HG02759 (cell line): ENCODE measurements at regions not wholly inside any gene's neighbourhood (a gene's known extent, or its start where the extent isn't known, plus 50 kb on each side); places are given as distances from the start of the nearest gene placed in this dataset.

Experiments
- ATAC-seq: cut with Tn5 transposase; IDR thresholded peaks from one replicate; pipeline ENCODE4 v1.9.1; 2021; ENCODE audit warnings: mild to moderate bottlenecking, moderate library complexity; ENCODE audit not compliant: unreplicated experiment

DNA sequence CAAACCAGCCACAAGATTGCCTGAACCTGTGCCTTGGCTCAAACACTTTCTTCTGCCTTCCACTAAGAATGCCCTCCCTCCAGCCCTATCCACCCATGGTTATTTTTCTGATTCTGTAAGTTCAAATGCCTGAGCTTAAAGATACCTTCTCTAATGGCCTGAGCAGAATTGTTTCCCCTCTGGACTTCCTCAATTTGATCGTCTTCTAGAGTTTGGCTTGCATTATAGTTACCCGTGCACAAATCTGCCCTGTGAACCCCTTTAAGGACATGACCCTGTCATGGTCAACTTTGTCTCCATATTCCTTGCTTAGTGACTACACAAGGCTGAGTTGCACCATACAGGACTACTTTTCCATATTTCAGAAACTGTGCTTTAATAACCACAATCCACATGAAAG, 481.0 kb downstream of the FOXO1 start:
- no peak for ATAC-seq

DNA sequence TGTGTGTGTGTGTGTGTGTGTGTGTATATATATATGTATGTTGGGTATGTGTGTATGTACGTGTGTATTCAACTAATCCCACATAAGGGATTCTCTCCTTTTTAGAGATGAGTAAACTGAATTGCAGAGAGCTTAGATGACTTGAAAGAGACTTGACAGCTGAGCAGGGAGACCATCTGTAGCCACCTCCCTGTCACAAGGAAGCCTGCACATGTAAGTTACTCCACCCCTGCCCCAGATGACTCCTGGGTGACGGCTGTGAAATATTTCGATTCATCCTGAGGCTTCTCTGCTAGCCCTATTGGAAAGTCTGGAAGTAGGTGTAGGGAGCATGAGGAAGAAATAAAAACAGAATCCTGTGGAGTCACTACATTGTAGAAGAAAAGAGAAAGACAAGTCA, 480.4 kb downstream of the FOXO1 start:
- ATAC-seq = no peak

DNA sequence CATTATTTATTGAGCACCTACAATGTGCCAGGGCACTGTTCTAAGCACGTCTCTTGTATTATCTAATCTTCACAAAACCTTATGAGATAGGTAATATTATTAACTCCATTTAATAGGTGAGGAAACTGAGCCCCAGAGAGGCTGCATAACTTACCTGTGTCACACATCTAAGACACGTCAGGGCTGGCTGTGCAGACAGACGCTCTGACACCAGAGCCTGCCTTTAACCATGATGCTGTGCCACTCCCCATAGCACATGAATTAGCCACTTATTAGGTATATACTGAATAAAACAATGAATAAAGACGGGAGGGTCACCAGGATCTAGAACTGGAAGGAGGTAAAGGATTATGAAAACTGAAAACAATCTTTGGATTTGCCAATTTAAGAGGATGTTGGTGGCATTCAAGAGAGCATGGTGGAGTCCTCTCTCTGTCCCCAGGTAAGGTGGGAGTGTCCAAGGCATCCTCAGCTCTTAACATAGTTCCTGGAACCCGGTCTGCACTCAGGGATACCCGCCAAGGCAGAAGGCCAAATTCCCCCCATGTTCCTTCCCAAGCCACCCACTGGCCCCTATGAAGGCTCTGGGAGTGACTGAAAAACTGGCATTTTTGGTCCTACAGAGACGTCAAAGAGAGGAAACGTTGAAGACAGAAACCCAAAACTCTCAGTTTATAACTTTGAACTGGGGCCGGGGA, 479.7 kb downstream of the FOXO1 start:
- ATAC-seq = no peak

DNA sequence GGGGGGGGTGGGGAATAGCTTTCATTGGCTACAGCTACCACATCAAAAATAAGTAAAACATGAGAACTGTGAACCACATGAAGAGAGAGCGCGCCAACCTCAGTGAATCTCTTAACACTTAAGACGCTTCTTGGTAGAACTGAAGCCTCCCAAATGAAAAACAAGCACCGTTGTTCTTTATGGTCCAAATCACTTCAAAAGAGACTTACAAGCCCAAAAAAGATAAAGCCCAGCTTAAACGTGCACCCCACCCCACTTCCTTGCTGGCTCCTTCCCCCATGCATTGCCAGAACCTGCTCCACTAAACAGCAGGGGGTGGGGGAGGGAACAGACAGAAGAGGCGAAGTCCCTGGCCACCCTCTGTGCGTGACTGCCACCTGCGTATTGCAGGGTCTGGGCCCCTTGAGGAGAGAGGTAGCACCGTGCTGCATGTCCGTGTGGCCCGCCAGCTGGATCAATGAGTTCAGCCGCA, 479.1 kb downstream of the FOXO1 start:
- no peak for ATAC-seq

DNA sequence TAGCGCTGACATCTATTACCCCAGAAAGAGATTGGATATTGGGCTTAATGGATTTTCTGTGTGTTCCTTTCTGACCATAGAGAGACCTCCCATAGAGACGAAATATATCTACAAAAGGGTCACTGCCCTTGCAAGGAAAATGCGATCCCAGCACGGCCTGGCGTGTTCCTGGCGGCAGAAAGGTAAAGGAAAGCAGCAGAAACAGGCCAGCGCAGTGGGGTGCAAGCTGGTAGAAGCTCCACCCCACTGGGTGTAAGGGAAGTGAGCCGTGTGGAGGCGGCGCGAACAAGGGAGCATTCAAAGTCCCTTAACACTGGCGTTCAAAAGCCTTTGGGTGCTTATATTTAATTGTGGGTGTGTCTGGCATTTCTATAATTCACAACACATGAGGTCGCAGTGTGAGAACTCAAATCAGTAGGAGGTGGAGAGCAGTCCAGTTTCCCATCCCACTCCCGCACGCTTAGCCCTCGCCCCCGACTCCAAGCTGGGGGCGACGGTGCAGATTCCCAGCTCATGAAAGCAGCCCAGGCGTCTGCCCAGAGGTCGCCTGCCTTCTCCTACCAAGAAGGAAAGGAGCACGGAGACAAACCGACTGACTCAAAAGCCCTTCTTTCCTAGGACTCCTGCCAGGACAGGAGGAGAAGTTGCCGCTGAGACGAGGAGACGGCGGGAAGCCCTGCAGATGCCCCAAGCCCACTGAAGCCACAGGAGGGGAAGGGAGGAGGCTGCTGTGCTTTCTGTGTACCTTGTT, 478.4 kb downstream of the FOXO1 start:
- no peak for ATAC-seq

DNA sequence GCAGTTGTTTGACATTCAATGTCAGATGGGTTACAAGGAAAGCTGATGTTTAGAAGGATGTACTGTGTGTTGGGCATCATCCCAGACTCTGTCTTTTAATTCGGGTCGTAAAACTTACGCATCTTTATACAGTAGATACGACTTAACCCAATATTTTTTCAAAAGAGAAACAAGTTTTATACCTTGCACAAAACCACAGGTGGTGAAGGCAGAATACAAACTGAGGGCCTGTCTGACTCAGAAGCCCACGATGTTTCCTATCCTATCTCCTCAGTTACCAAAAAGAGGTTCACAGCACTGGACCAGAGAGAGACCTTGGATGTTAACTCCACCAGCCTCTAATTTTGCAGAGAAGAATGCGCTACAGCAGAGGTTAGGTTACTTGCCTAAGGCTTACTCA, 477.0 kb downstream of the FOXO1 start:
- no peak for ATAC-seq

DNA sequence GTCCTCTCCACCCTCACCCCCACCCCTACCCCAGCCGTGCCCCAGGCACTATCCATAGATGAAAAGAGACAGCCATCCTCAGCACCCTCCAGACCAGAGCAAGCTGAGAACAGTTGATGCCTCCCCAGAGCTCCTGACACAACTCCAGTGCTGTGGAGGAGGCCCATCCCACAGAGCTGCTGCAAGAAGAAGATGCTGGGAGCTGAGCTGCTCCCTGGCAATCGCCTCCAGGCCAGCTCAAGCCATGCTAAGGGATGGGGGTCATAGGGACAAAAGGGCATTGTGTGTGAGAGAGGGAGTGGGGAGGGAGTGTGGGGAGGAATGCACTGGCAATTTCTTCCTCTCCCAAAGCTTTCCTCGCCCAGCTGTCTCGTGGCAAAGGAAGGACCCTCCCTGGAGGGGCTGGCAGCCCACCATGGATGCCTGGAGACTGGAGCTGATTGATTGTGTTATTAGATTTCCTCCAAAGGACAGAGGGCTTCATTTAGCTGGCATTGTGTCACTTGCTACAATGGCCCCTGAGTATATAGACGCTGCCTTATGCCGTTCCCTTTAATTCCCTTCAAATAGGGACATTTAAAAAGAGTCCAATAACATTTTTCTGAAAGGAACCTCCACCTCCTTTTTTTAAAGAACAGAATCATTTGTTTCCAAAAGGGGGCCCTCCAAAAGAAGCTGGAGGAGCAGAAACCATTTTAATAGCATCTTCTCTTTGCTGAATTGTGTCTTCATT, 476.4 kb downstream of the FOXO1 start:
- ATAC-seq = no peak

DNA sequence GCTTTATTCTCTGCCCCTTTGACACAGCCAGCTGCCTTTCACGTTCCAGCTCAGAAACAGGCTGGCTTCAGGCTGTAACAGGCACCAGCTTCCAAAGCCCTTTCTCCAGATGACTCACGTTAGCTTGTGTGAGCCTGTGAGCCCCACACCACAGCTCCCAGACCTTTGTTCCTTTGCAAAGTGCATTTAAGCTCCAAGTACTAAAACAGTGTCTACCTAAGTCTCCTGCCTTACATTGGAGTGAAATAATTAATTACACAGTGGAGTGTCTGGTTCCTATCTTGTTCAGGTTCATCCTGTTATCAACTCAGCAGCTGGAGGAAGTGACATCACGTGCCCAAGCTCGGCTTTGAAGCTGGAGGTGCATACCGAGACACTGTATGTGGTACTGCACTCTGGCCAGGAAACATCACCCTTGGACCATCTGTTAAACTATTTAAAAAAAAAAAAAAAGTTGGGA, 475.8 kb downstream of the FOXO1 start:
- ATAC-seq = no peak

DNA sequence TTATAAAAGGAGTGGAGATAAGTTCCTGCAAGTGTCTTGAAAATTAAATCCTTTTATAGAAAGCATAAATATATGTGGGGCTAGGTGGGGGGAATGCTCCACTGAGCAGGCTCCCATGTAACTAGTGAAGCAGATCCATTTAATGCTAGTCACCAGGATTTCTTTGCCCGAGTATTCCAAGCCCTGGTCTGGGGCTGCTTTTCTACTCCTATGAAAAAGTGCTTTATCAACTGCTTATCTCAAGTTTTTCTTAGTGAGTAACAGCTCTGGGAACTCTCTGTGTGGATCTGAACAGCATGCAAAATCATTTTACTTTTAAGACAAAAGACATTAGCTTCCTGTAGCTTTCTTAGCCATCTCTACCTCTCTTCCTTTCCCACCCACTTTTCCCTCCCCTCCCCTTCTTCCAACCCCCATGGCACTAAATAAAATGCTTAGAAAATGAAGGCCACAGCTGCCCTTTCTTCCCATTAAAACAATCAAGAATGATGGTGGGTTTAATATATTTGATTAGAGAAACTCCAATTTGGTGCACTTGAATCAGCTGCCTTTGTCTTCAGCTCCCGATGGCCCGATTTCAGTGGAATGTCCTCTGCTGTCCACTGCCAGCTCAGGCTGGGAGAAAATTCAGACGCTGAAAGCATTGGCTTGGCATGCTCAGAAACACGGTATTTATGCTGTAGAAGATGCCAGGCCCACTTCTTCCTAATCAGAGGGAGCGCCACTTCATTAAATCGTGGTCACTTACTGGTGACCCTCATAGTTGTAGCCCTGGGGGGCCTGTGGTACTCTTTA, 475.1 kb downstream of the FOXO1 start:
- no peak for ATAC-seq

DNA sequence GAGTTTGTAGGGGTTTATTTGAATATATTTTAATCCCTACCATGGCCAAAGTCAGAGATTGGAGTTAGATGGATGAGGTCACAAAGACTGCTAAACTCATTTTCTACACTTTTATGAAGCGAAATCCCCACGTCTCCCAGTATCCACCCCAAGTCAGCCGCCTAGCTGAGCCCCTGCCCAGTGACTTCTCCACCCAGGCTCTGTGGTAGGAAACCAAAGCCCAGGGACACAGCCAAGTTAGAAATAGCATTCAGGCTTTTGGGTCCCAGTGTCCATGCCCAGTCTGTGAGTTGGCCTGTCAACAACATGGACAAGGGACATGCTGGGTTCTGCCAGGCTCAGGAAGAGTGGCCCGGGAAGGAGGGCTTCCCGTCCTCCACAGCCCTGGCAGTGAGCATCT, 474.0 kb downstream of the FOXO1 start:
- no peak for ATAC-seq

DNA sequence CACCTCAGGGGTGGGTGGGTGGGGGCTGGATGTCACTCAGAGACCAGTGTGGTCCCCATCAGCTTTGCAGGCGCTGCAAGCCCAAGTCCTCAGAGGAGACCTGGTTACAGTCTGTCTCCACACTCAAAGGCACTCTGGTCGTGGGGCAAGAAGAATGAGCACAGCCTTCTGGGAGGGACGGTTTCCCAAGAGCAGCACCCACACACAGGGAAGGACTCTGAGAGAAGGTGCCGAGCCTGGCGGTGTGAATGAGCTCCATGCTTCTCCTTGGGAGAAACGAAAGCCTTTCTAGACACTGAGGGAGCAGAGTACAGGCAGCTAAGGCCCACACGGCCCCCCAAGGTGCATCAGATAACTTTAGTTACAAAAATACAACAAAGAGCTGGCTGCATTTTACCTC, 473.6 kb downstream of the FOXO1 start:
- ATAC-seq = no peak

DNA sequence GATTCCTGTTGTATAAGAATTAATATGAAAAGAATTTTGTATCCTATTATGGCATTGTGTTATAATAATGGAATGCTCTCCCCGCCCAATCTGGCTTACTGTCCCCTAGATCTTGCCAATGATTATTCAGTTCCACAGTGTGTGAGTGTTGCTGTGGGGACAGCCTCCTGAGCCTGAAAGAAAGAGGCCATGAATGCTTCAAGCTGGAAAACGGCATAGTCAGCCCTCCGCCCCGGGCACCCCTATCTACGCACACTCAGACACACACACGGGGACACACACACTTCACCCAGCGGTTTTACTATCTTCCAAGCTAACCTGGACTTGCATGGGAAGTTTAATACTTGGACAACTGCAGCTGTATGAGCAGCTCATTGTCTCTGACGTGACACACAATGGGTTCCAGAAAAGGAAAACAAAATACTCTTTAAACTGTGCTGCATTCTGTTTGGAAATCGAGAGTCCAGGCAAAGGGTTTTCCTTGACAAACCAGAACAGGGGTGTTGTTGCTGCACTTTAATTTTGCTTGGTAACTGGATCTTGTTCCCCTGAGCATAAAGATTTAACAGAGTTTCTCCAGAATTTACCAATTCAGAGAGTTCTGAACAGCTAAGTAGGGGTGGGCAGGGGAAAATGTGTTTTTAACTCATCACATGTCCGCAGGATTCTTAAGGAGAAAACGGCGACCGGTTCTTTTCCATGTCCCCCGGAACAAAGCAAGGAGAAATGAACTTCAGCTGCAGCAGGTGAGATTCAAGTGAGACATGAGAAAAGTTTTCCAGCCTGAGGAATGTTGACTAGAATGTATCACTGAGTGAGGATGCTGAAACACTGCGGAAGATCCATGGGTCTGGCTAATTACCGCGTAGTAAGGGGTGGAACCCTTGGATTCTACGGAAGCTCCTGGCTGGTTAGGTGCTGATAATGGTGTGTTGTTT, 472.9 kb downstream of the FOXO1 start:
- no peak for ATAC-seq

DNA sequence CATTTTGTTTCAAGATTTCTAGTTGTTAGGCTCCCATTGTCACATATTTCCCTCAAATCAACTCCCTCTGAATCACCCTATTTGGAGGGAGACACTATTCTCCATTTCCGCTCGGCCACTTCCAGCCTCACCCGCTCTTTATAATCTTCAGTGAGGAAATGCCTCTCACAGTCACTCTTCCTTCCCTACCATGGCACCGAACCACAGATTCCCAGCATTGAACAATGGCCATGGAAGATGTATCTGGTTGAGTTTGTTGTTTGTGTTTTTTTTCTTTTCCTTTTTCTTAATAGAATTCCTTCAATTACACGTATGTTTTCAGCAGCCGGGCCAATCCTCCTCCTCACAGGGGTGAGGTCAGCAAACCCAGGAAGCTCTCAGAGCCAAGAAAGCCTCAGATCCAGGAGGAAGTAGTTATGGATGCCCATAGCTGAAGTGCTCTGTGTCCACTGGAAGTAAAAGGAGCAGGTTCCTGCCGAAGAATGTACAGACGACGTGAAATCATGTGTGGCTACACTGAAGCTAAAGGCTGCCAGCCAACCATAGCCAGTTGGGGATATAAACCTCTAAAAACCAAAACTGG, 472.1 kb downstream of the FOXO1 start:
- ATAC-seq = no peak

DNA sequence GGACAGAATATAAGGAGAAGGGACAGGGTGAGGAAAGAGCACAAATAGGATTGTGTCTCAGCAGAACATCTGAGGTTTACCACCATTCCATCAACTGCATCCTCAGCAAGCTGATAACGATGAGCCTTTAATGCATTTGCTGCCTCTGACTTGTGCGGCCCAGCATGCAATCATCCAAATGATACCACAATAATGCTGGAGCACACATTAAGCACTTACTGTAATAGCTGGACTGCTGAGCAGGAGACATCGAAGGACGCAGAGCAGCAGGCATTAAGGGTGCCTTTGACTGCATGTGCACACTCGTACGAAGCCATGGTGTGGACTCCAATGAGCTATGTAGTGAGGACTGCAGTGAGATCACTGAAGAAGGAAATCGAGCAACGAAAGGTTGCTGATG, 469.4 kb downstream of the FOXO1 start:
- no peak for ATAC-seq

DNA sequence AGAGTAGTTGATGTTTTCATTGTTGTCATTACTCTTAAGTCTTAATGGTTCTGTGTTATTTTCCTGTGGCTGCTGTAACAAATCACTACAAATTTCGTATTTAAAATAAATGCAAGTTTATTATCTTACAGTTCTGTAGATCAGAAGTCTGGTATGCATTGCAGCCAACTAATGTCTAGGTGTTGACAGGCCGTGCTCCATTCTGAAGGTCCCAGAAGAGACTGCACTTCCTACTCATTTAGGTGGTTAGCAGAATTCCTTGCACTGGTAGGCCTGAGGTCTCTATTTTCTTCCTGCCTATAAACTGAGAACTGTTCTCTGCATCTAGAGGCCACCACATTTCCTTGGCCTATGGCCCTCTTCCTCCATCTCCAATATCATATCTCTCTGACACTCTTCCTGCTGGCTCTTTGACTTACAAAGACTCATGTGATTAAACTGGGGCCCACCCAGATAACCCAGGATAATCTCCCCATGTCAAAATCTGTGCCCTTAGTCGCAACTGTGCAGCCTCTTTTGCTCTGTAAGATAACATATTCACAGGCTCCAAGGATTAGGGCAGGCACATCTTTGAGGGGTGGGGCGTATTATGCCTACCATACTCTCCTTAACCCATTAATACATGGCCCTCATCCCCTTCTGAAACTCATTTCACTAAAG, 468.4 kb downstream of the FOXO1 start:
- no peak for ATAC-seq

DNA sequence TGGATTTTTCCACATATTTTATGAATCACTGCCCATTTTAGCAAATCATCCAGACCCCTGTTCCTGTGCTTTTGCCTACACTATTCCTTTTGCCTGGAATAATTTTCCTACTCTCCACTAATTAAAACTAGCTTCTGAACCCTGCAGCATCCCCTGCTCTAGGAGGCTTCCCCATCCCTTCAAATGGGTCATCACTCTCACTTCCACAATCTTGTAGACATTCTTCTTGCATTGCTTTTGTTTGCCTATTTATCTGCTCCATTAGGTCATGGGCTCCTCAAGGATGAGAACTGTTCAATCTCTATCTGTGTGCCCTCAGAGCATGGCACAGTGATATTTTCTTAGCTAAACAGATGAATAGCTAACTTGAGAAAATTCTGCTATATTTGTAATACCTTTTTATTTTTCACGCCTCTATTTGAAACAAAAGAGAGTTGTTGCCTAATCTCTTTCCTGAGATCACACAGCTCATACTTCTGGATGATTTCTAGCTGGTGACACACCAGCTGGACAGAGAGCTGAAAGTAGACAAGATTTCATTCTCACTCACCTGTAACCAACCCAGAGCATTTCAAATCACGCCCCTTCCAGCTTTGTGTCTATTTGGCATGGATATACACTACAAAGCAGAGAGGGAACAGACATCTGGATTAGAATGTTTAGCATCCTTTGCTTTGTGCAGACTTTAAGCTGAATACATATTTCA, 466.0 kb downstream of the FOXO1 start:
- ATAC-seq = no peak

DNA sequence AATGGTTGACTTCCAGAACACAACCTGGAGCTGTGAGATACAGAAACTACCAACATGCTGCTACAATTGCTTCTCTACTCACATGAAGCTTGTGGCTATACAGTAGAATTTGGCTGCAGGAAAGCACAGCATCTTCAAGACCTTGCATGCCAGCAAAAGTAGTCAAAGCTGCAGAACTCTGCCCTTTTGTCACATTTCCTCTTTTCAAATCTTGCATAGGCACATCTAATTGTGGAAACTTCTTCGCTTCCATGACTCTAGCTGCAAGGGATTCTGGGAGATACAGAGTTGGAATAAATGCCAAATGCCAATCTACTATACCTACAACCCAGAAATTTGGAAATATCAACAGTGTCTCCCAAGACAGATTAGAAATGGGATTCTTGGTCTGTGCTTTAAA, 462.2 kb downstream of the FOXO1 start:
- ATAC-seq = no peak

DNA sequence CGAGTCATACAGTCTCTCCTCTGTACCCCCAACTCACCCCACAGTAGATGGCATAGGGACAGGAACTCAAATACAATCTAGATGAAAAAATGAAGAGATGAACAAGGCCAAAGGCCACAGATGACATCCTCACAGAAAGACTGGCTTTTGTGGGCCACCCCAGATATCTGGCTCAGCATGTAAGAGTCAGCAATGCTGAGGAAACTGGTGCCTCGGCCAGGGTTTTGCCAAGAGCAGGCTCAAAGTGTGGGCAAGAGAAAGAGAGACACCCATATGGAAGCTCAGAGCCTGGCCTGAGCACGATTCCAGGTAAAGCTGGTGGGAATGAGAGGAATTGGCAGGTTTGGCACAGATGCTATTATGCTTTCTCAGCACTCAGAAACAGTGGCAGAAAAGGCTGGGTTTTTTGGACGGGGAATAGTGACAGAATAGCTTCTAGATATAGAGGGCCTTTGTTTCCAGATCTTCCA, 460.6 kb downstream of the FOXO1 start:
- ATAC-seq = no peak
